Ammon's horn (tissue), 1 donor: ENCODE measurements at regions not wholly inside any gene's neighbourhood (a gene's known extent, or its start where the extent isn't known, plus 50 kb on each side); places are given as distances from the start of the nearest gene placed in this dataset.
"Not testable (repeated sequence)": the region's sequence is repeated elsewhere in the genome, so short reads cannot be mapped to it uniquely, and the experiment has no call there.

Experiments used
- DNase-seq: peaks from one replicate; pipeline ENCODE4 v3.0.0-alpha.2; 2016; ENCODE audit warnings: low spot score

DNA sequence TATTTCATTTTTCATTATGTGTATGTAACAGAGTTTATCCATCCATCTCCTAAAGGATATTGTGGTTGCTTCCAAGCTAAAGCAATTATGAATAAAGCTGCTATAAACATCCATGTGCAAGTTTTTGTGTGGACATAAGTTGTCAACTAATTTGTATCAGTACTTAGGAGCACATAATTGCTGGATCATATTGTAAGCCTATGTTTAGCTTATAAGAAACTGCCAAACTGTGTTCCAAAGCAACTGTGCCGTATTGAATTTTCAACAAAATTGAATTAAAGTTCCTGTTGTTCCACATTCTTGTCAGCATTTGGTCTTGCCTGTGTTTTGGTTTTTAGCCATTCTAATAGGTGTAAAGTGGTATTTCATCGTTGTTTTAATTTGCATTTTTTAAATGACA, 416.9 kb downstream of the SLC6A15 start:
- no peak for DNase-seq

DNA sequence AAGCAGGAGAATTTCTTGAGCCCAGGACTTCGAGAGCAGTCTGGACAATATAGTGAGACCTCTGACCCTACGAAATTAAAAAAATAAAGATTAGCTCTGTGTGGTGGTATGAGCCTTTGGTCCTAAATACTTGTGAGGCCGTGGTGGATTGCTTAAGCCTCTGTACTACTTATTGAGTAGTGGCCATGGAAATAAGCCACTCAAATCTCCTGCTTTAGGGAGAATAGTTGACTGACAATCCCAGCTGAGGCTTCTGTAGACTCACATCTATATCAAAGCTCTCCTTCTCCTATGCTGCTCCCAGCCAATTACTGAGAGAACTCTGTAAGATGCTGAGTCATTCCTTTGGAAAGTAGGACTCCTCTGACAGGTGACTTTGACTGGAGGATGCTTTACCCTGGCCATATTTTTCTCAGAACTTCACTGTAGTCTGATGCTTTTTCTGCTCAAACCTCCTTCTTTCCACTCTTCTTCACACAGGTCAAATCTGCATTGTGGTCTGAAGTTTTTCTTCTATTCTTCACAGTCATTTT, 420.2 kb downstream of the SLC6A15 start:
- DNase-seq: no peak

DNA sequence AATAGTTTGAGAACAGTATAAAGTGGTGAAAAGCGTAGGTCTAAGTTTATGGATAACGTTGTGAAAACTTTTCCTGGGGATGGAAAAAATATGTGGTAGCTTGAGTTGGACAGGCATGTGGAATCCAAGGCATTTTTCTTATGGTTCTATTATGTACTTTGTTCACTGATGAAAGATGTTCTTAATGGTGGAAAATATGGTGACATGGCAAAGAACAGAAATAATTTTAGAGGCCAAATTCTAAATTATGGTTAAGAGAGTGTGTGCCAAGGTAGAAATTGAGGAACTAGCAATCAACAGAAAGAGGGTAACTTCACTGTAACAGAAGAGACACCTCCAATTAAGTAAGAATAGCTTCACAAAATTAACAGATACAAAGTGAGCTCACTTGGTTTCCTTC, 427.8 kb downstream of the SLC6A15 start:
- DNase-seq: no peak

GRCh38 chr12:84480803-84481202, 431.8 kb downstream of the SLC6A15 start:
- no peak for DNase-seq

DNA sequence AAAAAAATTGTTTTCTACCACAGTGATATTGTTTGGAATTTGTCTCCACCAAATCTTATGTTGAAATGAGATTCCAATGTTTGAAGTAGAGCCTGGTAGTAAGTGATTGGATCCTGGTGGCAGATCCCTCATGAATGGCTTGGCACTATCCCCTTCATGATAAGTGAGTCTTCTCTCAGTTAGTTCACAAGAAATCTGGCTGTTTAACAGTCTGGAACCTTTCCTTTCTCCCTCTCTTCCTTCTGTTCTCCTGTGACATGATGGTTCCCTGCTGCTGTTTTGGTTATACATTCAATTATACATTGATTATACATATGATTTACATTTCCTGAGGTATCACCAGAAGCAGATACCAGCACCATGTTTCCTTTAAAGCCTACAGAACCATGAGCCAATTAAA, 442.2 kb downstream of the SLC6A15 start:
- DNase-seq: no peak

DNA sequence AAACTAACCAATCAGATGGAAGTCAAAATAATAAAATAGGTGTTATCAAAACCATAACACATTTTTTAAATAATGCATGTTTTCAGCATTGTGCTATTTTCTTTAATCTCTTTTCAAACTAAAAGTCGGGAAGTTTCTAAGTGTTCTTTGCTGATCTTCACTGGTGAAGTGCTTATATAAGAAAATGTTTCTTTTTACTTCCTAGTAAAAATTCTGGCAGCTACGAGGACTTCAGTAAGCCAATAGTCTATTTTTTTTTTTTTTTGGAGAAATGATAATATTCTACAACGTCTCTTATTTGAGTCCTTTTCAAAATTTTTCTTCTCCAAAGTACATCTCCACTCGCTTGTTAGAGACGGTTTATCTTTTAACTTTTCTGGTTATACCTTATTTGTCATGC, 448.0 kb downstream of the SLC6A15 start:
- no peak for DNase-seq

DNA sequence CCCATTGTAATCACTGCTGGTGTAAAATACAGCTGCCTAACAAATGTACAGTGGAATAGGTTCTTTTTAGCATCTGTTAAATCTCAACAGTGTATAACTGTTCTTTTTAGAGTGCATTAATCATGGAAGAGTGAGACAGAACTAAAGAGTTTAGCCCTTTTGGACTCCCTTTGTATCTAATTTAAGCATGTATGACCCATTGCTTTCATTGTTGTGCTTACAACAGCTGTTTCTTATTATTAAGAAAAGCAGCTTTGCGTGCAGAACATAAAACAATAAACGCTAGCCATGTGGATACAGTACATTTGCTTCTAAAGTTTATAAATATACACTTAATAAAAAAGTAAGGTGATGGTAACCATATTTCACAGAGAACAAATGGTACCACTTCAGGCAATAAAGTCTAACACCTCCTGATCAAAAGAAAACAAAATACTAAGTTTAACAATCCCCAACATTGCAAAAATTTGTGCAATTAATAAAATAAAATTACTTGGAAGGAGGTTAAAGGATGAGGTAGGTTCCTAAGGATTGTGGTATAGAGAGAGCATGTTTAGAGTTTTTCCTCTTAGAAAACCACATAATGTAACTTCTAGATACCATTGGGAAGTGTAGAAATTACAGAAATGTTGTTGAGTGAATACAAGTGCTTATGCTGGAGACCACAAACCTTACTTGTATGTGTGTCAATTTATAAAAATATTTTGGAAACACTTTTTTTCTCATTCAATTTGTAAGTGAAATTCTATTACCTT, 448.7 kb downstream of the SLC6A15 start:
- no peak for DNase-seq

GRCh38 chr12:84455598-84455997, 457.0 kb downstream of the SLC6A15 start:
- DNase-seq: no peak

GRCh38 chr12:84446478-84446877, 466.1 kb downstream of the SLC6A15 start:
- DNase-seq: not testable (repeated sequence)

- DNase-seq: no peak
These were observed 476.5 kb downstream of the SLC6A15 start for GRCh38 chr12:84436134-84436533.

DNA sequence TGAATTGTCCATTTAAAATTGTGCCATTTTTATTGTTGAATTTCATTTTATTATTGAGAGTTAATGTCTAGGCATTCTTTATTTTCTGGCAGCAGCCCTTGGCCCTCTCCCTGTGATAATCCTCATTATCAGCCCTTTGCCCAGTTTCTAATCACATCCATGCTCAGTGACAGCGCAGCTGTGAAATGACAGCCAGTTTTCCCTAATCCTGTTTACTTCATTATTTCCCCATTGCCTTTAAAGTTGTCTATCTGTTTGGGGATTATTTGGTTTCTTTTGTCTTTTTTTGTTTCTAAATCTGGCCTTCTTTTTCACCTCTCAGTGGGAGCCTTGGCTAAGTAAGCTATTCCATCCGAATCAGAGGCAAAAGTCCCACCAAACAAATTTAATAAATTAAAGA, 476.9 kb downstream of the SLC6A15 start:
- no peak for DNase-seq

DNA sequence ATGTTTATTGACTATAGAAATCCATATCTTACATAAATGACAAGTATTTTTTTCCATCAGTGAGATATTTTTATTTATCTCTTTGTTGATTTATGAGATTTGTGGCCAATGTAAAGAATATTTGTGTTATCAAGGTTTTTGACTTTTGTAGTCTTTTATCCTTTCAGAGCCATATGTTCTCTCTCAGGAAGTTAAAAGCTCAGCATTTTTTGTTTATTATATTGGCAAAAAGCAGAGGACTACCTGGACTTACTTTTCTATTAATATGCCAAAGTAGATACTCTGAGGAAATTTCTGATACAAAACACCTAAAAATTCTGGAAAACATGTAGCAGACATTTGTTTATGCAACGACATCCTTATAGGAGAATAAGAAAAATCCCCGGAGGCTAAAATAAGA, 490.3 kb downstream of the SLC6A15 start:
- no peak for DNase-seq

DNA sequence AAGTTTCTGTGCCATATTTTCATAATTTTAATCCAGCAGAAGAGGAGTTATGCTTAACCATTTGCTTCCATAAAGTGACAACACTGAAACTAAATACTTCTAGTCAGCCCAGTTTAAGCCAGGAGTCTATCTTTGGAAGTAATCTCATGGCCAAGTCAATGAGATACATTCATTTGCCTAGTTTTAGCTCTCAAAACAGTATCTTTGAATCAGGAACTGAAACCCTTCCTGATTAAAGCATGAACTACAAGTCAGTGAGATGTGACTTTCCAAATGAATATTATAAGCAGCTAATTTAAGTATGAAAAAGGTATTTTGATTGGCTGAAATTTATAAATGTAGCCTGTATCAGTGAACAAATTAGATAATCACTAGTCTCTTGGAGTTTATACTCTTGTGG, 491.5 kb downstream of the SLC6A15 start:
- DNase-seq: no peak

GRCh38 chr12:84416626-84417025, 496.0 kb downstream of the SLC6A15 start:
- no peak for DNase-seq

DNA sequence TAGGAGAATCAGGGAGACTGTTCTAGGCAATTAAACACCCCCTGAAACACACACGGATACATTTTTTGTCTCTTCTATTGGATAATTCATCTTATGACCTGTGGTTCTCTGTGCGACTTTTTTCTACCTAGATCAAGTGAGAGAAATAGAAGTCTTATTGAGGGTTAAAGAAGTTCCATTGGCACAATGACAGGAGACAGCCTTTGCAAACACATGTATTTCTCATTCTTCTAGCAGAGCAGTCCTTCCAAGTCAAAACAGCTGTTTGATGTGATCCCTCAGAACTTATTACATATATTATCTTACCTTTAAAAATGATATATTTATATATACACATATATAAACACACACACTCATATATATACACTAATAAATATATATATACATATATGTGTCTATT, 496.7 kb downstream of the SLC6A15 start:
- DNase-seq: no peak

DNA sequence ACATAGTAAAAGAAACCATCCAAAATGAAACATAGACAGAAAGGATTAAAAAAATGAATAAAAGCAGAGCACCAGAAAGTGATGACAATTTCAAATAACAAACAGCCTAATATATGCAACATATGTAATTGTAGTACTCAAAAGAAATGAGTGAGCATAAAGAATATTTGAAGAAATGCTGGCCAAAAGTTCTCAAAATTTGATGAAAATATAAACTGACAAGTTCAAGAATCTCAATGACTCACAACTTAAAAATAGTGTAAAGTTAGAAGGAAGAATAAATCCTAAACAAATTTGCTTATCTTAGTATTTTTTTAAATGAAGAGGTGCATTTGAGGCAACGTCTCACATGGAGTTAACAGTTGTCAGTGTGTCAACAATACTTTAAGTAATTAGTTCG, 498.9 kb downstream of the SLC6A15 start:
- DNase-seq: no peak

DNA sequence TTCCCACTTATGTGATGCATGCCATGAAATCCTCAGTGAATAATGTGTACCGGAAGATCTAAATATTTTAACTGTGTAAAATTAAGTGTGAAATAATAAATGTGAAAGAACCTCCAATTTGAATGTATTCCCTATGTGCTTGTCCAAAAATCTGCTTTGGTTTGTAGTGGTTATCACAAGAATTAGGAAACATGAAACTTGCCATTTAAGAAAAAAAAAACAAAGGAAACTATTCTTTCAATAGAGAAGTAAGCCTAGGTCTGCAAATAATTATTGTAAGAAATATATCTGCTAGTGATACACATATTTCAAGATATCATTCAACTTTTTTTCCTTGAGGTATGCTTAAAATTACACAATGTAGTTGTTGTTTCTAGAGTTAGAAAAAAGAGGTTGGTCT, 500.4 kb downstream of the SLC6A15 start:
- no peak for DNase-seq

- DNase-seq: no peak
These were observed 501.6 kb downstream of the SLC6A15 start for GRCh38 chr12:84411031-84411430.

DNA sequence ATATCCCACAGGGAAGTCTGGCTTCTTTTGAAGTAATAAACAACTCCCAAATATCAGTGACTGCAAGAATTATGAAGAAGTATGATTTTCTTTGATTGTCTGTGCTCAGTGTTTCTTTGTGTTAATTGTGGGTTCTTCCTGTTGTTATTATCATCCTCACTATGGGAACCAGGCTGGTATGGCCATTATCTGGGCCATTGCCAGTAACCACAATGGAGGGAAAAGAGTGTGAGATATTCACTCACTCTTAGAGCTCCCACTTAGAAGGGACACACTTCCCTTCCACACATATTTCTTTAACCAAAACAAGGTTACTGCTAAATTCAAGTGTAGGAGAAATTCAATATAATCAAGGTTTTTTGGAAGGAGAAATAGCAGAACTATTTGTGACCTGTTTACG, 503.7 kb downstream of the SLC6A15 start:
- DNase-seq: no peak

DNA sequence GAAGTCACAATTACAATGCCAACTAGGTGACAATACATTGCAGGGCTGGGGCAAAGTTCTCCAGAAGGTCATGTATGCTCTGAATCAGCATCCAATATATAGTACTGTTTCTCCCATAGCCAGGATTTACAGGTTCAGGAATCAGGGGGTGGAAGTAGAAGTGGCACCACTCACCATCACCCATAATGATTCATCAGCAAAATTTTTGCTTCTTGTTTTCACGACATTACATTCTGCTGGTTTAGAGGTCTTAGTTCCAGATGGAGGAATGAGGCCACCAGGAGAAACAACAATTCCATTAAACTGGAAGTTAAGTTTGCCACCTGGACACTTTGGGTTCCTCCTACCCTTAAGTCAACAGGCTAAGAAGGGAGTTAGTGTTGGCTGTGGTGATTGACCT, 505.9 kb downstream of the SLC6A15 start:
- DNase-seq: not testable (repeated sequence)

GRCh38 chr12:84397846-84398245, 514.8 kb downstream of the SLC6A15 start:
- DNase-seq: no peak

DNA sequence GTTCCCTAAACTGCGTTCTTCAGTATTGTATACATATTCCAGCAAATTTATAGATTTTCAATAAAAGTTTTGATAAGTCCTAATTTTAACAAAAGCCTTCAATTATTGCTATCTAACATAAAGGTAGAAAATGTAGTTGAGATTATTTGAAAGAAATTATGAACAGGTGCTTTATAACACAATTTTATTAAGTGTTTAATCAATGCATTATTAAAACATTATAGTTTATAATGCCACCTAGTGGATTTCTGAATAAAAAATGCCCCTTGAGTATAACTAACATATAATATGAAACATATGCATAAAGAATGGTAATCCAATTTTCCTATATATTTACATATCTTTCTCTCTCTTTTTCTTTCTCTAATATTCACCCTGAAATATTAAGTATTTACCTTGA, 515.3 kb downstream of the SLC6A15 start:
- DNase-seq: no peak

DNA sequence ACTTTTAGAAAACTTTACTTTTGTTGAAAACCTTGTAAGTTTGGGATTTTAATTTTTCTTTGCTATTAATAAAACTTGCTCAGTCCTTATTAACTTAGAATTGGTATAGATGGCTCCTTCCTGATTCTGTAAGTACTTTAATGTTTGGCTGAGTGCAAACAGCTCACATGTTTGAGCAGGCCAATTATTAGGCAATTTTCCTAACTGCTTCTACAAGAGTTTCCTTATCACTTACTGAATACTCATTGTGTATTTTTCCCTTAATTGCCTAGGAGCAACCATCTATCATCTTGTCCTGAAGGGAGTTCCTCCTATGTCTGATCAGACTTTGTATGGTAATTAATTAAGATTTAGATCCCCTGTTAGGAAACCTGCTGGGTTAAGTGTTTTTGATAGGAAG, 521.4 kb downstream of the SLC6A15 start:
- DNase-seq: not testable (repeated sequence)

GRCh38 chr12:84384384-84384783, 528.2 kb downstream of the SLC6A15 start:
- DNase-seq: no peak
